Bronchial epithelial cell (primary cell): ENCODE measurements at regions not wholly inside any gene's neighbourhood (a gene's known extent, or its start where the extent isn't known, plus 50 kb on each side); places are given as distances from the start of the nearest gene placed in this dataset.

Source experiments
- DNase-seq: peaks from one replicate; pipeline ENCODE4 v3.0.0-alpha.2; 2010; ENCODE audit warnings: low read depth
- FAIRE-seq: peaks from 2 replicates; lab custom pipeline; 2011; peaks lifted over from hg19 to GRCh38; lab: Jason Lieb, UNC
- H3K27me3 ChIP-seq: 2 replicates; pipeline ENCODE4 v1.5.1; 2011; ENCODE audit warnings: low read length; ENCODE audit not compliant: control insufficient read depth, insufficient read depth
- H3K36me3 ChIP-seq: 2 replicates; pipeline ENCODE4 v1.5.1; 2011; ENCODE audit warnings: low read length; ENCODE audit not compliant: control insufficient read depth, insufficient read depth
- H3K4me3 ChIP-seq: 2 replicates; pipeline ENCODE4 v1.5.1; 2011; ENCODE audit warnings: mild to moderate bottlenecking, low read depth, low read length, control low read depth
- CTCF ChIP-seq: IDR thresholded peaks from 2 replicates; pipeline ENCODE4 v1.5.1; 2011; ENCODE audit warnings: mild to moderate bottlenecking, moderate library complexity, low read length, control low read depth, inconsistent platforms; ENCODE audit not compliant: insufficient read depth, severe bottlenecking

GRCh38 chr3:117987256-117987655 lies 1047.4 kb downstream of the IGSF11 start:
- Histone ChIP-seq H3K4me3 (no peak overlapping the region), H3K27me3 (no peaks in the 10 kb centered on the region), H3K36me3 (no peaks in the 10 kb centered on the region)
- no peak for TF ChIP-seq CTCF
- FAIRE-seq (no peak), DNase-seq (no peak)

GRCh38 chr3:117989982-117990381 lies 1044.7 kb downstream of the IGSF11 start:
- TF ChIP-seq CTCF: no peak
- Histone ChIP-seq H3K4me3 (no peak overlapping the region), H3K36me3 (no peaks in the 10 kb centered on the region), H3K27me3 (no peaks in the 10 kb centered on the region)
- FAIRE-seq (no peak), DNase-seq (no peak)

- Histone ChIP-seq H3K27me3 (no peaks in the 10 kb centered on the region), H3K36me3 (no peaks in the 10 kb centered on the region), H3K4me3 (no peak overlapping the region)
- DNase-seq: no peak
- TF ChIP-seq CTCF: no peak
- FAIRE-seq: no peak
Observed at GRCh38 chr3:117990627-117991026, 1044.0 kb downstream of the IGSF11 start.

GRCh38 chr3:117995842-117996437 lies 1038.7 kb downstream of the IGSF11 start:
- peaks cover 13% of the 10 kb centered on the region for H3K27me3 ChIP-seq
- FAIRE-seq: no peak
- H3K36me3 ChIP-seq: no peaks in the 10 kb centered on the region
- no peak for TF ChIP-seq CTCF
- no peak overlapping the region for H3K4me3 ChIP-seq
- DNase-seq: no peak

- Histone ChIP-seq H3K27me3 (peaks cover 13% of the 10 kb centered on the region), H3K36me3 (no peaks in the 10 kb centered on the region), H3K4me3 (peak overlapping the region; percentile 23)
- FAIRE-seq (peak; percentile 62), DNase-seq (peak; percentile 62)
- TF ChIP-seq CTCF: peak; percentile 99
Observed at GRCh38 chr3:117997201-117998049, 1037.2 kb downstream of the IGSF11 start.
